ENCODE measurements at regions not wholly inside any gene's neighbourhood (a gene's known extent, or its start where the extent isn't known, plus 50 kb on each side); places are given as distances from the start of the nearest gene placed in this dataset.
"Not testable (repeated sequence)": the region's sequence is repeated elsewhere in the genome, so short reads cannot be mapped to it uniquely, and the experiment has no call there.

DNA sequence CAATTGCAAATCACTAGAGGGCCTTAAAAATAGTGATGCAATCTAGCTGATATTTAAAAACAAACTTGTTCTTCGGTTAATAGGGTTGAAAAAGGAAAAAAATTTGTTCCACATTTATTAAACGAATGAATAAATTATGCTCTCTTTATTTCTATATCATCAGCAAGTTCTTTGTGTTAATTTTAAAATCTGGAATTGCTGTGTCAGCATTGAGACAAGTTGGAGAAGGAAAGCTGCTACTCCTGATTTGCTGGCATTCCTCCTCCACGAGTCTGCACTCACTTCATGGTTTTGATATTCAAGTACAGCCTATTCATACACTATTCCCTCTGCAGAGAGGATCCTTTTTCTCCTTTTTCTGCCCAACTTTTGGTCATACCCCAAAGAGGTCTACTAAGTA lies 117.6 kb downstream of the MRPL39 start:
- no peak for DNase-seq (ENCODE audit: low read depth in 2 of 3, low spot score in 2 of 3)

GRCh38 chr21:25487046-25487594 lies 120.2 kb downstream of the MRPL39 start:
- no peak for DNase-seq (ENCODE audit: low read depth in 2 of 3, low spot score in 2 of 3)

GRCh38 chr21:25485914-25486313 lies 121.4 kb downstream of the MRPL39 start:
- no peak for DNase-seq (ENCODE audit: low read depth in 2 of 3, low spot score in 2 of 3)

- DNase-seq (ENCODE audit: low read depth in 2 of 3, low spot score in 2 of 3), result no peak
These were observed 139.4 kb downstream of the MRPL39 start for GRCh38 chr21:25467896-25468295.

- DNase-seq (ENCODE audit: low read depth in 2 of 3, low spot score in 2 of 3), result not testable (repeated sequence)
These were observed 140.2 kb downstream of the MRPL39 start for GRCh38 chr21:25467071-25467470.

DNA sequence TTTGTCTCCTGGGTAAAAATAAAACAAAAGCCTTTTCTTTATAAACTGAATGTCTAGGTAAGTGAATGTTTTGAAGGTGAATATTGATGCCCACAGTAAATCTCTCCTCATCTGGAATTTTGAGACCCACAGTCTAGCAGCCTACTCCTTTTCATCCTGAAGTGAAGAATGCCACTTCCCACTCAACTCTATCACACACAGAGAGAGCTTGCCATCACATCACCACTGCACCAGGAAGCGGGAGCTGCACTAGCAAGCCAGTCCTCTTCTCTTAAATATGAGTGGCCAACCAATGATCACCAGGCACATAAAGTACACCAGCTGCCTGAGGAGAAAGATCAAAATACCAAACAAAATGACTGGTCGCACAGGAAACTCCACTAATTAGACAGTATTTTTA lies 140.8 kb downstream of the MRPL39 start:
- no peak for DNase-seq (ENCODE audit: low read depth in 2 of 3, low spot score in 2 of 3)

GRCh38 chr21:25465263-25465662 lies 142.0 kb downstream of the MRPL39 start:
- DNase-seq (ENCODE audit: low read depth in 2 of 3, low spot score in 2 of 3), result no peak

- no peak for DNase-seq (ENCODE audit: low read depth in 2 of 3, low spot score in 2 of 3)
These were observed 143.0 kb downstream of the MRPL39 start for GRCh38 chr21:25464275-25464674.

GRCh38 chr21:25462517-25462971 lies 144.7 kb downstream of the MRPL39 start:
- DNase-seq (ENCODE audit: low read depth in 2 of 3, low spot score in 2 of 3), result no peak

DNA sequence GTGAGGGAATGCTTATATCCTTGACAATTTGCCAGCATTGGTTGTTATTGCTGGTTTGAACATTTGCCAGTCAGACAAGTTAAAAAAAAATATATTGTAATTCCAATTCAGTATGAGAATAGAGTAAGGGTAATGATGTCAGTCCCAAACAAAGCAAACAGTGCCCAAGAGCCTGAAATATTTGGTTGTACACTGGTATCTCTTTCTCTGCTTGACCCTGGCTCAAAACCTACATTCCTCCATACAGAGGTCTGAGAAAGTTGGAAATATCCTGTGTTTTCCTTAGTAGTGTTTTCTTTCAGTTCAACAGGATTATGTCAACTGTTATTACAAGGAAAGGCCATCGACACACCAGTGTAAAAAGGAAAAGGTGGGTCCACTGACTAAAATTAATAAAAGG lies 145.6 kb downstream of the MRPL39 start:
- DNase-seq (ENCODE audit: low read depth in 2 of 3, low spot score in 2 of 3), result no peak

- DNase-seq (ENCODE audit: low read depth in 2 of 3, low spot score in 2 of 3), result no peak
These were observed 147.3 kb downstream of the MRPL39 start for GRCh38 chr21:25459993-25460392.

GRCh38 chr21:25459365-25459764 lies 147.9 kb downstream of the MRPL39 start:
- DNase-seq (ENCODE audit: low read depth in 2 of 3, low spot score in 2 of 3), result no peak

- no peak for DNase-seq (ENCODE audit: low read depth in 2 of 3, low spot score in 2 of 3)
These were observed 148.8 kb downstream of the MRPL39 start for GRCh38 chr21:25458484-25458883.

GRCh38 chr21:25457946-25458345 lies 149.3 kb downstream of the MRPL39 start:
- no peak for DNase-seq (ENCODE audit: low read depth in 2 of 3, low spot score in 2 of 3)

DNA sequence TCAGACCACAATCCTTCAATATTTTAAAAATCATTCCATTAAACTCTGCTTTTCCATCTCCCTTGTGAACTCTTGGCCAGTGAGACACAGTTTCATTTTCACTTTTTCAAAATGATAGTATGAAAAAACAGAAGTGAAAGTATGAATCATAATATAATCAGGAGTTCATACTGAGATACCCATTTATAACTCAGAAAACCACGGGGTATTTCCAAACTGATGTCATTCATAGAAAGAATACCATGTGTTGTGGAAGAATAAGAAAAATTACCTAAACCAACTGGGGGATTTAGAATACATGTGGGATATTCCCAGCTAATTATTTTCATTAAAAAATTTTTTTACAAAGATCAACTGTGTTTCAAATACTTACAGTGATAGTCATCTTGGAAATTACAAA lies 149.9 kb downstream of the MRPL39 start:
- DNase-seq (ENCODE audit: low read depth in 2 of 3, low spot score in 2 of 3), result no peak

DNA sequence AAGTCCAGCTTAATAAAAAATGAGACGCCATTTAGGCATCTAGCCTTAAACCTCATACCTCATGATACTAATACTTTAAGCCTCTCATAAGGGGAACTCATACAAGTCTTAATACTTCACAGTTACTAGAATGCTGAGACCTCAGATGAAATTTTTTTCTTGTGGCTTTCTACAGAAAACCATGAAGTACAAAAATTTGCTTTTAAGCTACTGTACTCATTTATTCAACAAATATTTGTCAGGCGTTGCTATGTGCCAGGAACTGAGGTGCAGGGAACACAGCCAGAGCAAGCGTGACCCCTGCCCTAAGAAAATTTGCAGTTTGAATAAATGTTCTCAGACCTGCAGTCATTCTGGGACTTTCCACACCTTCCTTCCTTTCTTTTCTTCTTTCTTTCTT lies 150.6 kb downstream of the MRPL39 start:
- no peak for DNase-seq (ENCODE audit: low read depth in 2 of 3, low spot score in 2 of 3)

DNA sequence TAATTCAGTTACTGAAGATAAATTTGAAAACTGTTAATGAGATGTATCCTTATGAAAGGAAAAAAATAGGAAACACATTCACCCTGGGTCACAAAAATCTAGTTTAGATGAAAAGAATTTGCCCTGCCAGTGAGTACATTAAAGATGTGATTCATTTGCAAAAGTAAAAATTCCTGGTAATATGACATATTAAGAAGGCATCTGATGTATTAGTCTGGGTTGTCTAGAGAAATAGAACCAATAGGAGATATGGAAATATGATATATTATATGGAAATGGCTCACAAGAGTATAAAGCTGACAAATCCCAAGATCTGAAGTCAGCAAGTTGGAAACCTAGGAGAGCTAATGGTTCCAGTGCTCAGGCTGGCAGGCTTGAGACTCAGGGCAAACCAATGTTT lies 153.8 kb downstream of the MRPL39 start:
- no peak for DNase-seq (ENCODE audit: low read depth in 2 of 3, low spot score in 2 of 3)

DNA sequence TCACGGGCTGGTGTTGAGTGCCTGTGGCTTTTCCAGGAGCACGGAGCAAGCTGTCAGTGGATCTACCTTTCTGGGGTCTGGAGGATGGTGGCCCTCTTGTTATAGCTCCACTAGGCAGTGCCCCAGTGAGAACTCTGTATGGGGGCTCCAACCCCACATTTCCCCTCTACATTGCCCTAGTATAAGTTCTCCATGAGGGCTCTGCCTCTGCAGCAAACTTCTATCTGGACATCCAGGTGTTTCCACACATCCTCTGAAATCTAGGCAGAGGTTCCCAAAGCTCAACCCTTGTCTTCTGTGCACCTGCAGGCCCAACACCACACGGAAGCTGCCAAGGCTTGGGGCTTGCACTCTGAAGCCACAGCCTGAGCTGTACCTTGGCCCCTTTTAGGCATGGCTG lies 157.3 kb downstream of the MRPL39 start:
- DNase-seq (ENCODE audit: low read depth in 2 of 3, low spot score in 2 of 3), result no peak

GRCh38 chr21:25441835-25442234 lies 165.4 kb downstream of the MRPL39 start:
- no peak for DNase-seq (ENCODE audit: low read depth in 2 of 3, low spot score in 2 of 3)

GRCh38 chr21:25437465-25437864 lies 169.8 kb downstream of the MRPL39 start:
- not testable (repeated sequence) for DNase-seq (ENCODE audit: low read depth in 2 of 3, low spot score in 2 of 3)

- no peak for DNase-seq (ENCODE audit: low read depth in 2 of 3, low spot score in 2 of 3)
These were observed 178.7 kb downstream of the MRPL39 start for GRCh38 chr21:25428537-25428936.

DNA sequence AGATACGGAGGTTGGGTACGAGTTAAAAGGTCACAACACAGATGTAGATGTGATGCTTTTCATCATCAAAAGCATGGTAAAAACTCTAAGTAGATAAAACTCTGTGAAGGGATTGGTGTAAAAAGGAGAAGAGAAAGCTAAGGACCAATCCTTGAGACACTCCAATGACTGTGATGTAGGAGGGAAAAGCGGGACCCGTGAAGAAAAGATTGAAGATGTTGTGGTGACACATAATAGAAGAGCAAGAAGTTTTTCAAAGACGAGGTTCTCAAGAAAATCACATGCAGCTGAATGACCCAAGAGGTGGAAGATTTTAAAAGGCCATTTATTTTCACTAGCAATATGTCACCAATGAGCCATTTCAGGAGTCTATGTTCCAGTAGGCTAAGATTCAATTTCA lies 179.5 kb downstream of the MRPL39 start:
- DNase-seq (ENCODE audit: low read depth in 2 of 3, low spot score in 2 of 3), result no peak

DNA sequence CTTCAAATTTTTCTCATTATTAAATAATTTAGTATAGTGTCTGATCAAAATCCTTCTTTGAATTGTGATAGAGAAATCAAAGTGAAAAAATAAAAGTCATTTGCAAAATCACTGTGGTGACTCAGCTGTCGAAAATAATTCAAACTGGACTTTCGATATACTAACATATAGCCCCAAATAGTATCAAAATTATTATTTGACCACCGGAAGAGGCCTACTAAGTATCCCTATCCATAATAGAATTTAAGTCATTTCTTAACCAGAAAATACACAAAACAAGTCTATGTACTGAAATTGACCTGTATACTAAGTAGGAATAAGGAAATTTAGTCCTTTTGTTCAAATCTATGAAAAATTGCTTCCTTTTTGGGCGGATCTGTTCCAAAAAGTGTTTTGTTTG lies 180.7 kb downstream of the MRPL39 start:
- no peak for DNase-seq (ENCODE audit: low read depth in 2 of 3, low spot score in 2 of 3)

GRCh38 chr21:25425156-25425555 lies 182.1 kb downstream of the MRPL39 start:
- no peak for DNase-seq (ENCODE audit: low read depth in 2 of 3, low spot score in 2 of 3)
